ENCODE measurements at regions not wholly inside any gene's neighbourhood (a gene's known extent, or its start where the extent isn't known, plus 50 kb on each side); places are given as distances from the start of the nearest gene placed in this dataset.

DNA sequence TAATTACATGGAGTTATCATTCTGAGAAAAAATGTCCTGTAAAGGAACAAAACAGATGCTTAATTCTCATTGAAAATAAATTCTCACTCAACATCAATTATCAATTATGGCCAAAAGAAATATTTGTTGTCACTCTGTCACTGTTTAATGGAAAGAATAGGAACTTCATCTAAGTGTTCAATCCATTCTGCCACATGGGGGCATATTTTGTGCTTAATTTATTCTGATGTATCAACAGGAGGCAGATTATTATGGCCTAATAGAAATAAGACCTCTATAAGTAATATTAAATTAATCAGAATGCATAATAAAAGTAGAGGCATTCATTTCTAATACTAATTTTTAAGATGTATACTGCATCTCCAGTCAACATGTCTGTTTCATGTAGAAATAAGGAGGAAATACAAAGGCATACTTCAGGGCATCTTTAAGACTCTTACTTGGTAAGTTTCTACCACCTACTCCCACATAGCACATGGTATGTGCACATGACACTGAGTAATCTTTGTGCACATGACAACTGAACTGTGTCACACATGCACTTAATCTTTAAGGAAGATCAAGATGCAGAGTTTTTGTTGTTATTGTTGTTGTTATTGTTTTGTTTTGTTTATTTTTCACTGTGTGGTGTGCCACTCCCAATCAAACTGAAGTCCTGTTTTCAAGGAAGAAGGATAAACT, 420.4 kb upstream of the SEMA3A start:
- intact Hi-C loops (cut with DNase I) = no loop called here
- TF ChIP-seq CTCF (IDR thresholded peaks at IDR 0.05) (no peak), POLR2AphosphoS5 (IDR thresholded peaks at IDR 0.05) (no peak), POLR2A (IDR thresholded peaks at IDR 0.05) (no peak), EP300 (IDR thresholded peaks at IDR 0.05) (no peak)
- no peaks in the 10 kb centered on the region for H3K36me3 ChIP-seq
- no peaks in the 10 kb centered on the region for H3K9me3 ChIP-seq
- no peak for DNase-seq
- no peak overlapping the region for H3K4me3 ChIP-seq
- H3K27me3 ChIP-seq = no peaks in the 10 kb centered on the region
- no peak overlapping the region for H3K27ac ChIP-seq
- H3K4me1 ChIP-seq = no peaks in the 10 kb centered on the region

GRCh38 chr7:84612981-84613681, 418.5 kb upstream of the SEMA3A start:
- H3K27me3 ChIP-seq = no peaks in the 10 kb centered on the region
- H3K27ac ChIP-seq = no peak overlapping the region
- DNase-seq = no peak
- no peak overlapping the region for H3K4me3 ChIP-seq
- TF ChIP-seq CTCF (IDR thresholded peaks at IDR 0.05) = no peak
- no peak for TF ChIP-seq POLR2AphosphoS5 (IDR thresholded peaks at IDR 0.05)
- TF ChIP-seq POLR2A (IDR thresholded peaks at IDR 0.05) = no peak
- TF ChIP-seq EP300 (IDR thresholded peaks at IDR 0.05) = no peak
- intact Hi-C loops (cut with DNase I) = no loop called here
- no peaks in the 10 kb centered on the region for H3K9me3 ChIP-seq
- WGBS, 2 donors = 74 to 82% methylated on average over 5 of the region's 5 CpGs
- no peaks in the 10 kb centered on the region for H3K36me3 ChIP-seq
- H3K4me1 ChIP-seq = no peaks in the 10 kb centered on the region

DNA sequence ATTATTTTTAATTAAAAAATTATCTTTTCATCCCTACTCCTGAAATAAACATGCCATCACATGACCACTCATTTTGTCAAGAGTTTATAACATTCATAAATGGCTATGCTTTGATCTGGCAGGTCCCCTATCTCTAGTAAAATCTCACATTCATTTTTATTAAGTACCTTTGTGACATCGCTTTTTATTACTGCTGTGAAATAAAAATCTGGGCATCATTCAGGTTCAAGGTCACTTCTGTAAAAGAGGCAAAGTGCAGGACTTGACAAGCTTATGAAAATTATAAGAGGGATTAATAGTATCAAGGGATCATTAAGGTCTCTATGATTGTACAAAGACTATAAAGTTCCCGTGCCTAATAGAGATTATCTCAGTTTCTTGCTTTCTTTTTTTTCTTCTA, 416.8 kb upstream of the SEMA3A start:
- Histone ChIP-seq H3K4me1 (no peaks in the 10 kb centered on the region), H3K27ac (no peak overlapping the region), H3K4me3 (no peak overlapping the region), H3K27me3 (no peaks in the 10 kb centered on the region), H3K36me3 (no peaks in the 10 kb centered on the region), H3K9me3 (no peaks in the 10 kb centered on the region)
- DNase-seq = no peak
- no peak for TF ChIP-seq POLR2A (IDR thresholded peaks at IDR 0.05)
- TF ChIP-seq POLR2AphosphoS5 (IDR thresholded peaks at IDR 0.05) = no peak
- TF ChIP-seq CTCF (IDR thresholded peaks at IDR 0.05) = no peak
- no peak for TF ChIP-seq EP300 (IDR thresholded peaks at IDR 0.05)
- intact Hi-C loops (cut with DNase I) = no loop called here
- 38 to 80% methylated on average over 2 of the region's 2 CpGs for WGBS, 2 donors

- H3K36me3 ChIP-seq = no peaks in the 10 kb centered on the region
- H3K4me3 ChIP-seq = no peak overlapping the region
- no peak overlapping the region for H3K27ac ChIP-seq
- H3K9me3 ChIP-seq = no peaks in the 10 kb centered on the region
- no peaks in the 10 kb centered on the region for H3K4me1 ChIP-seq
- no peaks in the 10 kb centered on the region for H3K27me3 ChIP-seq
- TF ChIP-seq EP300 (IDR thresholded peaks at IDR 0.05) (no peak), POLR2AphosphoS5 (IDR thresholded peaks at IDR 0.05) (no peak), CTCF (IDR thresholded peaks at IDR 0.05) (no peak), POLR2A (IDR thresholded peaks at IDR 0.05) (no peak)
- DNase-seq = no peak
- intact Hi-C loops (cut with DNase I) = no loop called here
- 90% methylated on average over 4 of the region's 4 CpGs for WGBS, 2 donors
These were observed 415.8 kb upstream of the SEMA3A start for GRCh38 chr7:84610390-84610789.
